ENCODE measurements at regions not wholly inside any gene's neighbourhood (a gene's known extent, or its start where the extent isn't known, plus 50 kb on each side); places are given as distances from the start of the nearest gene placed in this dataset.

DNA sequence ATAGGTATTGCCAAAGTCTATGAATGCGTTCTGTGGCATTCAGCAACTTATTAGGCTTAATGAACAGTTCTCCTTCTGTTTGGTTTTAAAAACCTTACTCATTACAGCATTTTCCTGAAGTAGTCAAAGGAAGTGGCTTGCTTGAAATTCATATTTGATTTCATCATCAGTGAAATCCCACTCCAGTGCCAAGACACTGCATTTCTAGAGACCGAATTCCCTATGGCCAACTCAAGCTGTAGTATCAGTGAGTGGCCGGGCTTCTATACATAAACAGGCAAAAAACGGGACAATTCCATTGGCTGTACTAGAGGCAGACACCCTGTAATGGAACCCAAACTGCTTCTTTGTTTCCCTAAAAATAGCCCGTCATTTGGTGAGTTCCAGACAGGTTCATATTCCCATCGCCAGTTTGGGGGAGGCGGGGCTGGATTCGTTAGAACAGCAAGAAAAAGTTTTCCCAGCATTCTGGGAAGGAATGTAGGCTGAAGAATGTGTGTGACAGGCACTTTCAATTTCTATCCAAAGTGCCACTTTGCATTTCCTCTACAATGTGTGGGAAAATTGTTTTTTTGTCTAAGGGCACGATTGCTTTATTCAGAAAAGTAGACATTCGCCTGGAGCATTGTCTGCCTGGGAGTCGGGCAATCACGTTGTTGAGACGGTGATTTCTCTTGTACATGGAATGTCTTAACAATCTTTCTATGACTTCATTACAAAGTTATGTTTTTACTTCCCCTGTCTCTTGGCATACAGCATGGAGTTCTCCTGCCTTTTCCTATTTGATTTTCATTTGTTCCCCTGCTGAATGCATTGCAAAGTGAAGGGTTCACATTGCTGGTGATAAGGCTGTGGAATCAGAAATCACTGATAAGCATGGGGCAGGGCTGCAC, 141.8 kb upstream of the MAST4 start:
- Histone ChIP-seq H2AFZ (ENCODE audit: low read length) (no peak overlapping the region), H3K79me2 (ENCODE audit: insufficient read depth, low read length) (no peaks in the 10 kb centered on the region), H3K4me3 (replicated peaks in 1 of 3; ENCODE audit: insufficient read depth in 1 of 3, low read depth in 2 of 3, low read length in 3 of 3) (no peak overlapping the region), H3K9ac (ENCODE audit: insufficient read depth, low read depth, low read length) (no peak overlapping the region), H4K20me1 (ENCODE audit: insufficient read depth, low read length) (no peaks in the 10 kb centered on the region), H3K4me2 (ENCODE audit: low read depth, low read length) (no peak overlapping the region), H3K27me3 (ENCODE audit: control insufficient read depth in 1 of 2, insufficient read depth in 2 of 2, low read length in 2 of 2) (peaks cover 1 to 3% of the 10 kb centered on the region in 2 experiments; a peak in 3 of 5 replicates), H3K27ac (ENCODE audit: extremely low read length, insufficient read depth, low read length) (no peak overlapping the region), H3K9me3 (ENCODE audit: low read length) (no peaks in the 10 kb centered on the region), H3K4me1 (ENCODE audit: insufficient read depth, low read length) (no peaks in the 10 kb centered on the region), H3K36me3 (replicated peaks in 1 of 2; ENCODE audit: control insufficient read depth in 1 of 2, insufficient read depth in 2 of 2, low read length in 2 of 2) (no peaks in the 10 kb centered on the region)
- DNase-seq (ENCODE audit: low spot score) (no peak), FAIRE-seq (no peak), ATAC-seq (no peak)
- WGBS (ENCODE audit: low lambda C conversion rate), result 6% methylated on average over 13 of the region's 13 CpGs
- CTCF ChIA-PET (ENCODE audit: low intra/inter-chr PET ratio, low total read pairs), result no interaction called here
- BruUV-seq (replicated peaks), result no TSS peak
- in situ Hi-C loops (cut with HindIII; ENCODE audit: extremely low pct_ligation_motif_present, low pct_unique_long_range_greater_than_20kb), result no loop called here
- POLR2A ChIA-PET, result no interaction called here
- intact Hi-C loops (cut with micrococcal nuclease; ENCODE audit: unreplicated experiment), result no loop called here
- no peak for TF ChIP-seq GTF2F1 (IDR thresholded peaks at IDR 0.05; ENCODE audit: low read length)
- no peak for TF ChIP-seq ZNF484 (CRISPR knock-in tag; IDR thresholded peaks at IDR 0.05; ENCODE audit: borderline replicate concordance, low read depth)

GRCh38 chr5:66459728-66460127, 136.5 kb upstream of the MAST4 start:
- H4K20me1 ChIP-seq (ENCODE audit: insufficient read depth, low read length), result no peaks in the 10 kb centered on the region
- in situ Hi-C loops (cut with HindIII; ENCODE audit: extremely low pct_ligation_motif_present, low pct_unique_long_range_greater_than_20kb), result no loop called here
- CTCF ChIA-PET (ENCODE audit: low intra/inter-chr PET ratio, low total read pairs), result no interaction called here
- H3K9ac ChIP-seq (ENCODE audit: insufficient read depth, low read depth, low read length), result no peak overlapping the region
- no peaks in the 10 kb centered on the region for H3K9me3 ChIP-seq (ENCODE audit: low read length)
- no peaks in the 10 kb centered on the region for H3K79me2 ChIP-seq (ENCODE audit: insufficient read depth, low read length)
- no peak overlapping the region for H3K4me2 ChIP-seq (ENCODE audit: low read depth, low read length)
- H2AFZ ChIP-seq (ENCODE audit: low read length), result no peak overlapping the region
- peaks cover 0 to 1% of the 10 kb centered on the region in 2 experiments; a peak in 1 of 5 replicates for H3K27me3 ChIP-seq (ENCODE audit: control insufficient read depth in 1 of 2, insufficient read depth in 2 of 2, low read length in 2 of 2)
- no peak for TF ChIP-seq JUN (CRISPR knock-in tag; IDR thresholded peaks at IDR 0.05)
- H3K4me1 ChIP-seq (ENCODE audit: insufficient read depth, low read length), result no peaks in the 10 kb centered on the region
- DNase-seq (ENCODE audit: low spot score) (no peak), ATAC-seq (no peak), FAIRE-seq (no peak)
- BruUV-seq (replicated peaks), result no TSS peak
- POLR2A ChIA-PET, result no interaction called here
- no peaks in the 10 kb centered on the region for H3K36me3 ChIP-seq (replicated peaks in 1 of 2; ENCODE audit: control insufficient read depth in 1 of 2, insufficient read depth in 2 of 2, low read length in 2 of 2)
- no peak overlapping the region for H3K4me3 ChIP-seq (replicated peaks in 1 of 3; ENCODE audit: insufficient read depth in 1 of 3, low read depth in 2 of 3, low read length in 3 of 3)
- H3K27ac ChIP-seq (ENCODE audit: extremely low read length, insufficient read depth, low read length), result no peak overlapping the region
- intact Hi-C loops (cut with micrococcal nuclease; ENCODE audit: unreplicated experiment), result no loop called here
- WGBS (ENCODE audit: low lambda C conversion rate), result 0% methylated on average over 3 of the region's 3 CpGs
